Lower leg skin (tissue), 4 donors: ENCODE measurements at regions not wholly inside any gene's neighbourhood (a gene's known extent, or its start where the extent isn't known, plus 50 kb on each side); places are given as distances from the start of the nearest gene placed in this dataset.

ENCODE experiments used
- DNase-seq, 2 donors: peaks; one replicate each; pipeline ENCODE4 v3.0.0-alpha.2; 2019; ENCODE audit warnings: low spot score in 2 of 2
- H3K4me3 ChIP-seq: fragments of 200-600 bp; sonication (generic); 2 replicates; pipeline ENCODE4 v1.5.1; 2017; ENCODE audit warnings: mild to moderate bottlenecking, low read depth; ENCODE audit not compliant: poor library complexity, severe bottlenecking
- CTCF ChIP-seq, 3 donors: fragments of 450-650 bp; IDR thresholded peaks; one replicate each; pipeline ENCODE4 v1.5.1; 2016; ENCODE audit warnings: antibody characterized with exemption in 3 of 3, mild to moderate bottlenecking in 3 of 3, moderate library complexity in 2 of 3
- POLR2A ChIP-seq, 2 donors: fragments of 450-650 bp; IDR thresholded peaks; one replicate each; pipeline ENCODE4 v1.6.1; 2016 to 2017; ENCODE audit warnings: antibody characterized with exemption in 2 of 2, mild to moderate bottlenecking in 1 of 2, moderate library complexity in 1 of 2
- WGBS, 2 donors: methylation state at CpG; one replicate each; pipeline ENCODE4 v1.1.5; 2018; 5-methylcytosine and 5-hydroxymethylcytosine counted together
- intact Hi-C: fragments of 100-400 bp; cut with DNase I; formaldehyde crosslinking; loops from one replicate; pipeline ENCODE4 v1.15.0; 2023; ENCODE audit warnings: low total_unique reads

- DNase-seq = no peak
- no peak for TF ChIP-seq CTCF (IDR thresholded peaks at IDR 0.05)
- WGBS, 2 donors = 69 to 81% methylated on average over 6 of the region's 6 CpGs
- H3K4me3 ChIP-seq = no peak overlapping the region
- intact Hi-C loops = no loop called here
These were observed 424.0 kb upstream of the RGMB start for GRCh38 chr5:98349251-98349989.

GRCh38 chr5:98349990-98350365 is 423.5 kb upstream of the RGMB start:
- WGBS, 2 donors = 90 to 94% methylated on average over 1 of the region's 1 CpG
- no peak overlapping the region for H3K4me3 ChIP-seq
- TF ChIP-seq POLR2A (IDR thresholded peaks at IDR 0.05) = no peak
- TF ChIP-seq CTCF (IDR thresholded peaks at IDR 0.05) = no peak
- no peak for DNase-seq
- intact Hi-C loops = no loop called here

GRCh38 chr5:98354922-98355321 is 418.5 kb upstream of the RGMB start:
- TF ChIP-seq CTCF (IDR thresholded peaks at IDR 0.05) (no peak), POLR2A (IDR thresholded peaks at IDR 0.05) (no peak)
- intact Hi-C loops = no loop called here
- WGBS, 2 donors = 34 to 51% methylated on average over 2 of the region's 2 CpGs
- DNase-seq = no peak
- no peak overlapping the region for H3K4me3 ChIP-seq

- WGBS, 2 donors = 94 to 100% methylated on average over 4 of the region's 4 CpGs
- H3K4me3 ChIP-seq = no peak overlapping the region
- intact Hi-C loops = no loop called here
- no peak for DNase-seq
- TF ChIP-seq POLR2A (IDR thresholded peaks at IDR 0.05) (no peak), CTCF (IDR thresholded peaks at IDR 0.05) (no peak)
These were observed 412.9 kb upstream of the RGMB start for GRCh38 chr5:98360548-98360947.

- no peak for TF ChIP-seq CTCF (IDR thresholded peaks at IDR 0.05)
- no peak for TF ChIP-seq POLR2A (IDR thresholded peaks at IDR 0.05)
- no peak for DNase-seq
- no peak overlapping the region for H3K4me3 ChIP-seq
- intact Hi-C loops = no loop called here
- WGBS, 2 donors = 86 to 87% methylated on average over 5 of the region's 5 CpGs
These were observed 410.3 kb upstream of the RGMB start for GRCh38 chr5:98363157-98363556.

GRCh38 chr5:98364549-98364948 is 408.9 kb upstream of the RGMB start:
- no peak for TF ChIP-seq POLR2A (IDR thresholded peaks at IDR 0.05)
- TF ChIP-seq CTCF (IDR thresholded peaks at IDR 0.05) = no peak
- DNase-seq = no peak
- intact Hi-C loops = no loop called here
- WGBS, 2 donors = 78 to 92% methylated on average over 2 of the region's 2 CpGs
- H3K4me3 ChIP-seq = no peak overlapping the region
